ENCODE measurements at regions not wholly inside any gene's neighbourhood (a gene's known extent, or its start where the extent isn't known, plus 50 kb on each side); places are given as distances from the start of the nearest gene placed in this dataset.

DNA sequence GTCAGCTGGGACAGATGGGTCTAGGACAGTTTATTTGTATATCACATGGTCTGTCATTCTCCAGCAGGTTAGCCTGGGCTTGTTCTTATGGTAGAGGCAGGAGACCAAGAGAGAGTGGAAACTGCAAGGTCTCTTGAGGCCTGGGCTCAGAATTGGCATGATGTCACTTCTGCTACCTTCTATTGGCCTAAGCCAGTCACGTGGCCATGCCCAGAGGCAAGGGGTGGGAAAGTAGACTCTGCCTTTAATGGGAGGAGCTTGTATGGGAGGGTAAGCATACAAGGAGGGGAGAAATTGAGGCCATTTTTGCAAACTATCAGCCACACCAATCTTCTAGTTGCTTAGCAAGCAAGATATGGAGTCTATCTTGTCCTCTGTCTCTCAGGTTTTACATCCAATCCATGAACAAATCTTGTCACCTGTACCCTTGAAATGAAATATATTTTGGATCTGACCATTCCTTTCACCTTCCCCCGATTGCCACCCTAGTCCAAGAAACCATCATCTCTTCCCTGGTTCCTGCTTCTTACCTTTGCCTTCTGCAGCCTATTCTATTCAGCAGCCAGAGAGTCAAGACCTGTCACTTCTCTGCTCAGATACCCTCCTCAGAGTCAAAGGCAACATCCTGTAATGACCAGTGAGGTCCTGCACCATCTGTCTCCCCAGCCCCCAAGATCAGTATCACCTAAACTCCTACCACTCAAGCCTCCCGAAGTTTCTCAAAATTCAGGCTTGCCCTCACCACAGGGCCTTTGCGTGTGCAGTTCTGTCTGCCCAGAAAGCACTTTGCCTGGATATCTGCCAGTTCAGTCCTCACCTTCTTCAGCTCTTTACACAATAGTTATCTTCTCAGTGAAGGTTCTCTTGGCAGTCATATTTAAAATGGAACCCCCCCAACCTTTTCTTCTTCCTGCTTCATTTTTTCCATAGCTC is 240.0 kb downstream of the LOXHD1 start (continued):
- TF ChIP-seq, protein P1, sequence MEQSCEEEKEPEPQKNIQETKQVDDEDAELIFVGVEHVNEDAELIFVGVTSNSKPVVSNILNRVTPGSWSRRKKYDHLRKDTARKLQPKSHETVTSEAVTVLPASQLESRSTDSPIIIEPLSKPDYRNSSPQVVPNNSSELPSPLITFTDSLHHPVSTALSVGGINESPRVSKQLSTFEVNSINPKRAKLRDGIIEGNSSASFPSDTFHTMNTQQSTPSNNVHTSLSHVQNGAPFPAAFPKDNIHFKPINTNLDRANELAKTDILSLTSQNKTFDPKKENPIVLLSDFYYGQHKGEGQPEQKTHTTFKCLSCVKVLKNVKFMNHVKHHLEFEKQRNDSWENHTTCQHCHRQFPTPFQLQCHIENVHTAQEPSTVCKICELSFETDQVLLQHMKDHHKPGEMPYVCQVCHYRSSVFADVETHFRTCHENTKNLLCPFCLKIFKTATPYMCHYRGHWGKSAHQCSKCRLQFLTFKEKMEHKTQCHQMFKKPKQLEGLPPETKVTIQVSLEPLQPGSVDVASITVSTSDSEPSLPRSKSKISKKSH (CRISPR knock-in tag; IDR thresholded peaks at IDR 0.05), result no peak
- TF ChIP-seq, protein P2, sequence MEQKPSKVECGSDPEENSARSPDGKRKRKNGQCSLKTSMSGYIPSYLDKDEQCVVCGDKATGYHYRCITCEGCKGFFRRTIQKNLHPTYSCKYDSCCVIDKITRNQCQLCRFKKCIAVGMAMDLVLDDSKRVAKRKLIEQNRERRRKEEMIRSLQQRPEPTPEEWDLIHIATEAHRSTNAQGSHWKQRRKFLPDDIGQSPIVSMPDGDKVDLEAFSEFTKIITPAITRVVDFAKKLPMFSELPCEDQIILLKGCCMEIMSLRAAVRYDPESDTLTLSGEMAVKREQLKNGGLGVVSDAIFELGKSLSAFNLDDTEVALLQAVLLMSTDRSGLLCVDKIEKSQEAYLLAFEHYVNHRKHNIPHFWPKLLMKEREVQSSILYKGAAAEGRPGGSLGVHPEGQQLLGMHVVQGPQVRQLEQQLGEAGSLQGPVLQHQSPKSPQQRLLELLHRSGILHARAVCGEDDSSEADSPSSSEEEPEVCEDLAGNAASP (IDR thresholded peaks at IDR 0.05), result no peak
- TF ChIP-seq RBBP5 (IDR thresholded peaks at IDR 0.05; ENCODE audit: borderline replicate concordance, insufficient read depth, low read length, poor library complexity, severe bottlenecking) (no peak), XRCC3 (IDR thresholded peaks at IDR 0.05) (no peak), DACH1 (IDR thresholded peaks at IDR 0.05; ENCODE audit: partially characterized antibody) (no peak), ASH1L (IDR thresholded peaks at IDR 0.05; ENCODE audit: borderline replicate concordance, low read depth, partially characterized antibody) (no peak), FOSL1 (tag; conservative IDR thresholded peaks at IDR 0.05) (no peak), TSC22D4 (tag; IDR thresholded peaks at IDR 0.05) (no peak)
- TF ChIP-seq, protein P3, sequence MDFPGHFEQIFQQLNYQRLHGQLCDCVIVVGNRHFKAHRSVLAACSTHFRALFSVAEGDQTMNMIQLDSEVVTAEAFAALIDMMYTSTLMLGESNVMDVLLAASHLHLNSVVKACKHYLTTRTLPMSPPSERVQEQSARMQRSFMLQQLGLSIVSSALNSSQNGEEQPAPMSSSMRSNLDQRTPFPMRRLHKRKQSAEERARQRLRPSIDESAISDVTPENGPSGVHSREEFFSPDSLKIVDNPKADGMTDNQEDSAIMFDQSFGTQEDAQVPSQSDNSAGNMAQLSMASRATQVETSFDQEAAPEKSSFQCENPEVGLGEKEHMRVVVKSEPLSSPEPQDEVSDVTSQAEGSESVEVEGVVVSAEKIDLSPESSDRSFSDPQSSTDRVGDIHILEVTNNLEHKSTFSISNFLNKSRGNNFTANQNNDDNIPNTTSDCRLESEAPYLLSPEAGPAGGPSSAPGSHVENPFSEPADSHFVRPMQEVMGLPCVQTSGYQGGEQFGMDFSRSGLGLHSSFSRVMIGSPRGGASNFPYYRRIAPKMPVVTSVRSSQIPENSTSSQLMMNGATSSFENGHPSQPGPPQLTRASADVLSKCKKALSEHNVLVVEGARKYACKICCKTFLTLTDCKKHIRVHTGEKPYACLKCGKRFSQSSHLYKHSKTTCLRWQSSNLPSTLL (IDR thresholded peaks at IDR 0.05), result no peak
- TF ChIP-seq, protein P4, sequence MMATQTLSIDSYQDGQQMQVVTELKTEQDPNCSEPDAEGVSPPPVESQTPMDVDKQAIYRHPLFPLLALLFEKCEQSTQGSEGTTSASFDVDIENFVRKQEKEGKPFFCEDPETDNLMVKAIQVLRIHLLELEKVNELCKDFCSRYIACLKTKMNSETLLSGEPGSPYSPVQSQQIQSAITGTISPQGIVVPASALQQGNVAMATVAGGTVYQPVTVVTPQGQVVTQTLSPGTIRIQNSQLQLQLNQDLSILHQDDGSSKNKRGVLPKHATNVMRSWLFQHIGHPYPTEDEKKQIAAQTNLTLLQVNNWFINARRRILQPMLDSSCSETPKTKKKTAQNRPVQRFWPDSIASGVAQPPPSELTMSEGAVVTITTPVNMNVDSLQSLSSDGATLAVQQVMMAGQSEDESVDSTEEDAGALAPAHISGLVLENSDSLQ (IDR thresholded peaks at IDR 0.05), result peak; percentile 9; the same call in 1 of the 2 replicates
- TF ChIP-seq, protein P5, sequence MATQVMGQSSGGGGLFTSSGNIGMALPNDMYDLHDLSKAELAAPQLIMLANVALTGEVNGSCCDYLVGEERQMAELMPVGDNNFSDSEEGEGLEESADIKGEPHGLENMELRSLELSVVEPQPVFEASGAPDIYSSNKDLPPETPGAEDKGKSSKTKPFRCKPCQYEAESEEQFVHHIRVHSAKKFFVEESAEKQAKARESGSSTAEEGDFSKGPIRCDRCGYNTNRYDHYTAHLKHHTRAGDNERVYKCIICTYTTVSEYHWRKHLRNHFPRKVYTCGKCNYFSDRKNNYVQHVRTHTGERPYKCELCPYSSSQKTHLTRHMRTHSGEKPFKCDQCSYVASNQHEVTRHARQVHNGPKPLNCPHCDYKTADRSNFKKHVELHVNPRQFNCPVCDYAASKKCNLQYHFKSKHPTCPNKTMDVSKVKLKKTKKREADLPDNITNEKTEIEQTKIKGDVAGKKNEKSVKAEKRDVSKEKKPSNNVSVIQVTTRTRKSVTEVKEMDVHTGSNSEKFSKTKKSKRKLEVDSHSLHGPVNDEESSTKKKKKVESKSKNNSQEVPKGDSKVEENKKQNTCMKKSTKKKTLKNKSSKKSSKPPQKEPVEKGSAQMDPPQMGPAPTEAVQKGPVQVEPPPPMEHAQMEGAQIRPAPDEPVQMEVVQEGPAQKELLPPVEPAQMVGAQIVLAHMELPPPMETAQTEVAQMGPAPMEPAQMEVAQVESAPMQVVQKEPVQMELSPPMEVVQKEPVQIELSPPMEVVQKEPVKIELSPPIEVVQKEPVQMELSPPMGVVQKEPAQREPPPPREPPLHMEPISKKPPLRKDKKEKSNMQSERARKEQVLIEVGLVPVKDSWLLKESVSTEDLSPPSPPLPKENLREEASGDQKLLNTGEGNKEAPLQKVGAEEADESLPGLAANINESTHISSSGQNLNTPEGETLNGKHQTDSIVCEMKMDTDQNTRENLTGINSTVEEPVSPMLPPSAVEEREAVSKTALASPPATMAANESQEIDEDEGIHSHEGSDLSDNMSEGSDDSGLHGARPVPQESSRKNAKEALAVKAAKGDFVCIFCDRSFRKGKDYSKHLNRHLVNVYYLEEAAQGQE (IDR thresholded peaks at IDR 0.05; ENCODE audit: borderline replicate concordance), result peak; percentile 61
- TF ChIP-seq, protein P5 (CRISPR knock-in tag; IDR thresholded peaks at IDR 0.05; ENCODE audit: low read depth), result no peak
